HFF-Myc (cell line): ENCODE measurements at regions not wholly inside any gene's neighbourhood (a gene's known extent, or its start where the extent isn't known, plus 50 kb on each side); places are given as distances from the start of the nearest gene placed in this dataset.

Experiments used
- DNase-seq: peaks from one replicate; pipeline ENCODE4 v3.0.0-alpha.2; 2011; ENCODE audit warnings: low read depth; ENCODE audit errors: extremely low read depth
- H3K4me3 ChIP-seq: replicated peaks from 2 replicates; pipeline ENCODE4 v1.5.1; 2011; ENCODE audit warnings: low read depth, mild to moderate bottlenecking, control low read depth, low read length
- CTCF ChIP-seq: IDR thresholded peaks from 2 replicates; pipeline ENCODE4 v1.5.1; 2012; ENCODE audit warnings: mild to moderate bottlenecking, low read depth, low read length, control low read depth; ENCODE audit errors: missing control alignments

DNA sequence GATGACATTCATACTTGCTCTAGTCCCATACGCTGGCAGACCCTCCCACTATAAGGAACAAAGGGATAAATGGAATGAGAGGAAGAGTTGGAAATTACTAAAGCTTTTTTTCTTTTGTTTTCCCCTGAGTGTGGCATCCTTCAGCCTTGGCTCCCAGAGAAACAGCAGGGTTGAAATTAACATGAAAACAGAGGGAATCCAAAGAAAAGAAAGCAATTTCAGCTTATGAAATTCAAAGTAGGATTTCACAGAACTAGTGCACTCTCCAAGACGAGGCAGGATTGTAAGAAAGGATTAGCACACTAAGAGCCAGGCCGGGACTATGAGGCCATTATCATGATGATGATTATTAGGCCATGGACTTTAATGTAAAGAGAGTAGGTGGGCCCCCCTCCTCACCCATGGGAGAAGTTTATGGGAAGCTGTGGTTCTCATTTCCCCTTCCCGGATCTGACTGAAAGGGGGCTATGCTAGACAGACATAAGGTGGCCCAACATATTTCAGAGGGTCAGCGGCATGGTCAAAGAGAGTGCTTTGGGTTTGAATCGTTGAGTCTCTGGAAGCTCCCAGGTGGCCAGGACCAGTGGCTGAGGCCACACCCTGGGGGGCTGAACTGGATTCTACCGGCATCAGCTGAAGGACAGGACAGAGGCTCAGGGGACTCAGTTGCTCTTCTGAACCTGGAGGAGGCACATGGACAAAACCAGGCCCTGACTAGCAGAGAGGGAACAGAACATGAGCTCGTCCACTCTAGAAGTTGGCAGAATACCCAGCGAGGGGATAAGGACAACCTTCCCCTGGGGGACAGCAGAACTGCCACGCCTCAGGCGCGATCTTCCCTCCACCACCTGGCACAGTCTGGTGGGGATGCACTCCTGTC is 100.1 kb upstream of the ARL4C start:
- no peak for TF ChIP-seq CTCF

GRCh38 chr2:234595829-234596228 is 98.9 kb upstream of the ARL4C start:
- TF ChIP-seq CTCF: no peak
- DNase-seq: no peak
- H3K4me3 ChIP-seq: no peak overlapping the region

More for the DNA sequence above, 100.1 kb upstream of the ARL4C start:
- H3K4me3 ChIP-seq: no peak overlapping the region
- no peak for DNase-seq

DNA sequence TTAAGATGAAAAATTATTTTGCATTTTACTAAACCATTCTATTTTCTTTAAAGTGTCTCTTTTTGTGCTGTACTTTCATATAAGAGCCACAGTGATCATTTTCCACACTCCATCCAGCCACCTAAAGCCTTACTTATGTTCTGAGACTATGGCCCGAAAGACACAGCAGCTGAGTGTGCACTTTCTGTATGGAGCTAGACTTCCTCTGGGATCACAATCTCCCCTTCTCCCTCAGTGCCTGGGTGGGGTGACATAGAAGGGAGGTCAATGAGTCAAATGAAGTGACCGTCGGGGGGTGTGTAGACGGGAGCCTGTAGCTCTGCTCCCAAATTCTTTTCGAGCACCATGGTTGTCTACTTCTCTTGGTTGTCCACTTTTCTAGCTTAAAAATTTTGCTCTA is 97.8 kb upstream of the ARL4C start:
- TF ChIP-seq CTCF: no peak
- DNase-seq: no peak
- H3K4me3 ChIP-seq: no peak overlapping the region

DNA sequence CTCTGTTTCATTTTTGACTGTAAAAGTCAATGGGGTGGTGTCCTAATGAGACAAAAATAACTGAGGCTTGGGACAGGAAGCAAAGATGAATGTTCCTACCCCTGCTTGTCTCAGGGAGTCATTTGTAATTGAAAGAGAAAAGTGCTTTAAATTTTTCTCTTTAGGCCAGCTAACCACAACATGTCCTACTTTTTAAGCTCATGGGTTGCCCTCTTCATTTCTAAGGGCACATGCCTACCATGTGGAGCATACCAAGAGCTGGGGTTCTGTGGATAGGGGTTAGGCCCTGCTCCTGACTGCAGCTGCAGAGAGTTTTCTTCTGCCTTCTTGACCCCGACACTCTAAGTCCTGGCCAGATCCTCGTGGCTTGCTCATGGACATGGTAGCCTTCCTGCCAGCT is 96.8 kb upstream of the ARL4C start:
- no peak overlapping the region for H3K4me3 ChIP-seq
- no peak for DNase-seq
- no peak for TF ChIP-seq CTCF

GRCh38 chr2:234592541-234592940 is 95.7 kb upstream of the ARL4C start:
- no peak for DNase-seq
- H3K4me3 ChIP-seq: no peak overlapping the region
- TF ChIP-seq CTCF: no peak

GRCh38 chr2:234590076-234590475 is 93.2 kb upstream of the ARL4C start:
- no peak for TF ChIP-seq CTCF
- no peak overlapping the region for H3K4me3 ChIP-seq
- no peak for DNase-seq

DNA sequence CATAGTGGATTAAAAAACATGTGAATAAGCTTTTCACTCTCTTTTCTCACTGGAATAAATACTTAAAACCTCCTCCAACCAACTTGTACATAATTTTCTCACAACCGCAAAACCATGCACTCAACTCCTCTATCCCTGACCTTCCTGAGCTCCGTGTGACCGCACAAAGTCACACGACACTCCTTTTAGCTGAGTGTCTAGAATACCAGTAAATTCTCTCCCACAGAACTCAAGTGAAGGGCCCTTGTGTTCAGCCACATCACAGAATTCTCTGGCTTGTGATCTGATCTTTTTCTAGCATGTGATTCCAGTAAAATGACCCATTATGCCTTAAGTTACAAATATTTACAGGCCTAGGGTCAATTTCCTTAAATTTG is 91.2 kb upstream of the ARL4C start:
- TF ChIP-seq CTCF: no peak
- DNase-seq: no peak
- H3K4me3 ChIP-seq: no peak overlapping the region
